ENCODE measurements at regions not wholly inside any gene's neighbourhood (a gene's known extent, or its start where the extent isn't known, plus 50 kb on each side); places are given as distances from the start of the nearest gene placed in this dataset.

DNA sequence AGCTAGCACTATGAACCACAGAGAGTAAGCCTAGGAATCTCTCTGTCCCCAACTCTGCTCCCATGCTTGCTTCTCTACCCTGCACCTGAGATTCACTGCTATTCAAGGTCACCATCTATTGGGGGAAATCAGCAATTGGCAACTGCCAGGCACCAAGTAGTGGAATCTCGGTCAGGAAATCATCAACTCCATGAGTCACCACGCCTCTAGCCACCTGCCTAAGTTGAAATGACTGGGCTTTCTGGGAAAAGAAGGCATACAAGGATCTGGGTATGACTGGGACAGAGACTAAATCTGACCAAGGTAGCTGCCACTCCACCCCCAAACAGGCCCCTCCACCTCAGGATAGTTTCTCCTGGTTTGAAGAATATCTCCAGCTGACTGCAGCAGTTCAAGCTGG is 464.1 kb upstream of the CBLB start:
- Histone ChIP-seq H3K36me3 (ENCODE audit: low read depth) (no peaks in the 10 kb centered on the region), H3K4me1 (ENCODE audit: low read depth) (no peaks in the 10 kb centered on the region), H3K9me3 (no peaks in the 10 kb centered on the region), H3K4me3 (no peak overlapping the region)
- TF ChIP-seq, protein P1, sequence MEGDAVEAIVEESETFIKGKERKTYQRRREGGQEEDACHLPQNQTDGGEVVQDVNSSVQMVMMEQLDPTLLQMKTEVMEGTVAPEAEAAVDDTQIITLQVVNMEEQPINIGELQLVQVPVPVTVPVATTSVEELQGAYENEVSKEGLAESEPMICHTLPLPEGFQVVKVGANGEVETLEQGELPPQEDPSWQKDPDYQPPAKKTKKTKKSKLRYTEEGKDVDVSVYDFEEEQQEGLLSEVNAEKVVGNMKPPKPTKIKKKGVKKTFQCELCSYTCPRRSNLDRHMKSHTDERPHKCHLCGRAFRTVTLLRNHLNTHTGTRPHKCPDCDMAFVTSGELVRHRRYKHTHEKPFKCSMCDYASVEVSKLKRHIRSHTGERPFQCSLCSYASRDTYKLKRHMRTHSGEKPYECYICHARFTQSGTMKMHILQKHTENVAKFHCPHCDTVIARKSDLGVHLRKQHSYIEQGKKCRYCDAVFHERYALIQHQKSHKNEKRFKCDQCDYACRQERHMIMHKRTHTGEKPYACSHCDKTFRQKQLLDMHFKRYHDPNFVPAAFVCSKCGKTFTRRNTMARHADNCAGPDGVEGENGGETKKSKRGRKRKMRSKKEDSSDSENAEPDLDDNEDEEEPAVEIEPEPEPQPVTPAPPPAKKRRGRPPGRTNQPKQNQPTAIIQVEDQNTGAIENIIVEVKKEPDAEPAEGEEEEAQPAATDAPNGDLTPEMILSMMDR (IDR thresholded peaks at IDR 0.05), result no peak
- intact Hi-C loops (cut with DNase I, micrococcal nuclease), result no loop called here
- ATAC-seq, result no peak
- DNase-seq, result no peak

DNA sequence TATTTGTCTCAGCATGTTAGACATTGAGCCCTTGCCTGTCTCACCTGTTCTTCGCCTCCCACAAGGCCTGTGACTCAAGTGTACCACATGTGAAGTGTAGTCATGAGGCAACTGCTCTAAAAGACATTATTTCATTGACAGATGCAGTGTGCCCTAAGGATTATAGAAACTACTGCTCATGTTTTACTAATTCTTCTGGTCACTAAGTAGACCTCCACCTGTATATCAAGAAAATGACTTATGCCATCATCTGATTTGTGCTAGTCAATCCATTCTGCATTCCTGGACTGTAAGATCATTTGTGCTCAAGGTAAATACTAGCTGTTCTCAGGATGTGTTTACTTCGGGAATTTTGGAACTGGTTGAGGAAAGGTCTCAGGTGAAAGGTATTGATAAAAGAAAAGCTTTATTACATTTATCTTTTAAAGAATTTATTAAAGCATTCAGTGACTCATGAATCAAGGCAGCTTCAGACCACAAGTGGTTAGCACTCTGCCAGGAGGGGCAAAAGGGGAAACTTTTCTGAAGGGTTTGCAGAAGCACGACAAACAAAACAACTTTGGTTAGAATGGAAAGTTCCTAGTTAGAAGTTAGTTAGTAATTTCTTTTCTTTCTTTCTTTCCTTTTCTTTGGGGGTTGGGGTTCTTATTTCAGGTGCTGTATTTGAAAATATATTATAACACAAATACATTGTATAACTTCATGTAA is 465.3 kb upstream of the CBLB start:
- no peaks in the 10 kb centered on the region for H3K4me1 ChIP-seq (ENCODE audit: low read depth)
- no peaks in the 10 kb centered on the region for H3K9me3 ChIP-seq
- H3K4me3 ChIP-seq, result no peak overlapping the region
- DNase-seq (no peak), ATAC-seq (no peak)
- intact Hi-C loops (cut with DNase I, micrococcal nuclease), result no loop called here
- TF ChIP-seq, protein P1 (IDR thresholded peaks at IDR 0.05), result no peak
- no peaks in the 10 kb centered on the region for H3K36me3 ChIP-seq (ENCODE audit: low read depth)

DNA sequence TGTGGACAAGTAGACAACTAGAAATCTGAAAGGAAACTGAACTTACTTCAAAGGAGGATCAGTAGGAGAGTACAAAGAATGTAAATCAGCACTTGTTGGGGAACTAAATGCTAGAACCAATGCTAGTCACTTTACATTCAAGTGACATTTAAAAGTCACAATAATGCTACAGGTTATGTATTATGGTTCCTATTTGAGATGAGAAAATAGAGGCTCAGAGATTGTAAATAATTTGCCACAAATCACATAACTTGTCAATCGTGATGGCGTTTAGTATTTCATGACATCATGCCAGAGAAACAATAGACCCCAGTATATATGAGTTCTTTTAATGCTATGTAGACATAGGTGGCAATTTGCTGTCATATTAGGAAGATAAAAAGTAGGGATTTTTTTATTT is 467.8 kb upstream of the CBLB start:
- no peak for DNase-seq
- H3K4me3 ChIP-seq, result no peak overlapping the region
- ATAC-seq, result no peak
- no peaks in the 10 kb centered on the region for H3K36me3 ChIP-seq (ENCODE audit: low read depth)
- no peaks in the 10 kb centered on the region for H3K4me1 ChIP-seq (ENCODE audit: low read depth)
- H3K9me3 ChIP-seq, result no peaks in the 10 kb centered on the region
- TF ChIP-seq, protein P1 (IDR thresholded peaks at IDR 0.05), result no peak
- intact Hi-C loops (cut with DNase I, micrococcal nuclease), result no loop called here

DNA sequence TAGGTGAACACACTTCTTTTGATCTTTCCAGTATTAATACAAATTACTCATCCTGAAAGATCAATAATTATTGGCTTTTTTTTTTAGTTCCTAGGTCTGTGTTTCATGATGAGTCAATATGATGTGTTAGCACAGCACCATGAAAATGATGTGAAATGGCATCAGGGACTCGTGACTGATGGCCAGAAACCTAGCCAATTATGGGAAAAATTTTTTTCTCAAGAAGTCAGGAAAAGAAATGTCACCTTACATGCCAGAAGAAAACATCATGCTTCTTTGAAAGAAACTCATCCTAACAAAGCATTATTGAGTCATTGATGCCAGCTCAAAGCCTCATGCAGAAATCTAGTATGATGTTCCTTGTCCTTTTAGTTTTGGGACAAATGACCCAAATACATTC is 468.3 kb upstream of the CBLB start:
- H3K4me1 ChIP-seq (ENCODE audit: low read depth), result no peaks in the 10 kb centered on the region
- H3K36me3 ChIP-seq (ENCODE audit: low read depth), result no peaks in the 10 kb centered on the region
- TF ChIP-seq, protein P1 (IDR thresholded peaks at IDR 0.05), result no peak
- DNase-seq (no peak), ATAC-seq (no peak)
- intact Hi-C loops (cut with DNase I, micrococcal nuclease), result no loop called here
- no peaks in the 10 kb centered on the region for H3K9me3 ChIP-seq
- no peak overlapping the region for H3K4me3 ChIP-seq

DNA sequence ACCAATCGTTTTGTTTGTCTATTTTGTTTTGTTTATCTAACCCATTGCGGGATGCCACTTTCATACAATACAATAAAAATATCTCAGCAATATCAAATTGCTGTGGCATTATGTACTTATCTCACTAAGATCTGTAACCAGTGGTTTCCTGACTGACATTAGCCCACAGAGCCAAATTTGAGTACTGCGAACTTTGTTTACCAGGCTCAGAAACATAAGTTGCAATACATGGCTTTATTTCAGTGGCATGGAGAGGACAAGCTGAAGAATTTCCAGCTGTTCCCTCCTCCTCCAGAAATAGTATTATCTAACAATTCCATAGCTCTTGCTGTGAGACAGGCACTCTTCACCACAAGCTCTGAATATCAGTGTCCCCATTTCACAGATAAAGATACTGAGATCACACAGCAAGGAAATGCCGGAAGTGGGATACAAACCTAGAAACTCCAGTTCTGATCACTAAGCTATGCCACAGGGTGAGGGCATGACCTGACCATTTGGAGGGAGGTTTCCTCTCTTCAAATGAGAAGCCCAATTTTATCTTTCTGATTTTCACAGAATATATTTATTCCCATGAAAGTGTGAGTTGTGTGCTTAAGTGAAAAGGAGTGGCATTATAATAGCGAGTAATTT is 469.9 kb upstream of the CBLB start:
- H3K36me3 ChIP-seq (ENCODE audit: low read depth), result no peaks in the 10 kb centered on the region
- no peaks in the 10 kb centered on the region for H3K9me3 ChIP-seq
- no peak overlapping the region for H3K4me3 ChIP-seq
- H3K4me1 ChIP-seq (ENCODE audit: low read depth), result no peaks in the 10 kb centered on the region
- intact Hi-C loops (cut with DNase I, micrococcal nuclease), result no loop called here
- TF ChIP-seq, protein P1 (IDR thresholded peaks at IDR 0.05), result no peak
- ATAC-seq, result peak; percentile 36
- DNase-seq, result no peak

All from mucosa of descending colon (tissue), 3 donors.